ENCODE measurements at regions not wholly inside any gene's neighbourhood (a gene's known extent, or its start where the extent isn't known, plus 50 kb on each side); places are given as distances from the start of the nearest gene placed in this dataset.

DNA sequence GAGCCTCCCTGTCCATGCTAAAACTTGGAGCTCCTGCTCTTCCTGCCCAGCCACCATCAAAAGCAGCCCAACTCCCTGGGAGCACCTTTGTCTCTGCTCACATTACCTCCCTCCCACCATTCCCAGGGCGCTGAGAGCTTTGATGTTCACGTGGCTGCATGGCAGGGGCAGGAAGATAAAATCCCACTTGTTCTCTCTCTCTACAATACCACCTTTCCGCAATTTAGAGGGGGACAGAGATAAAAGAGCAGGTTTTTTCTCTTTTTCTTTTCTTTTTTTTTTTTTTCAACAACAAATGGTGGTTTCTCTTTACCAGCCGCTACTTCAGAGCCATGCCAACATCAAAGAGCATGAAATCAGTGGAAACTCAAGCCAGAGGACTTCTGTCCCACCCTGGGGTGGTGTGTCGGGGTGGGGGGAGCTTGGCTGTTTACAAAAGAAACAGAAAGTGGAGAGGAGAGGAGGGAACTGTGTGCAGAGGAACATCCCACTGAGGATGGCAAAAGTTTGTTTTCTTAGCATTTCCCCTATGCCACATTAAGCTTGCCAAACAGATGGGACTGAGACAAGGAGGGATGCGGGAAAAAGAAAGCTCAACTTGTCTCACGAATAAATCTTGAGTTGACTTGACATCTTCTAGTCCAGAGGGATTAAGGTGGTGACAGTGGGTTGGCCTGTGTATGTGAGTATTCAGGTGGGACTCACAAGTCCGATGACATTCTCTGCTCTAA, 103.7 kb upstream of the NUDT4 start:
- TF ChIP-seq, protein P1, sequence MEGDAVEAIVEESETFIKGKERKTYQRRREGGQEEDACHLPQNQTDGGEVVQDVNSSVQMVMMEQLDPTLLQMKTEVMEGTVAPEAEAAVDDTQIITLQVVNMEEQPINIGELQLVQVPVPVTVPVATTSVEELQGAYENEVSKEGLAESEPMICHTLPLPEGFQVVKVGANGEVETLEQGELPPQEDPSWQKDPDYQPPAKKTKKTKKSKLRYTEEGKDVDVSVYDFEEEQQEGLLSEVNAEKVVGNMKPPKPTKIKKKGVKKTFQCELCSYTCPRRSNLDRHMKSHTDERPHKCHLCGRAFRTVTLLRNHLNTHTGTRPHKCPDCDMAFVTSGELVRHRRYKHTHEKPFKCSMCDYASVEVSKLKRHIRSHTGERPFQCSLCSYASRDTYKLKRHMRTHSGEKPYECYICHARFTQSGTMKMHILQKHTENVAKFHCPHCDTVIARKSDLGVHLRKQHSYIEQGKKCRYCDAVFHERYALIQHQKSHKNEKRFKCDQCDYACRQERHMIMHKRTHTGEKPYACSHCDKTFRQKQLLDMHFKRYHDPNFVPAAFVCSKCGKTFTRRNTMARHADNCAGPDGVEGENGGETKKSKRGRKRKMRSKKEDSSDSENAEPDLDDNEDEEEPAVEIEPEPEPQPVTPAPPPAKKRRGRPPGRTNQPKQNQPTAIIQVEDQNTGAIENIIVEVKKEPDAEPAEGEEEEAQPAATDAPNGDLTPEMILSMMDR (IDR thresholded peaks at IDR 0.05; ENCODE audit: poor library complexity), result no peak
- TF ChIP-seq EZH2 (IDR thresholded peaks at IDR 0.05; ENCODE audit: borderline replicate concordance), result no peak
